ENCODE measurements at regions not wholly inside any gene's neighbourhood (a gene's known extent, or its start where the extent isn't known, plus 50 kb on each side); places are given as distances from the start of the nearest gene placed in this dataset.

DNA sequence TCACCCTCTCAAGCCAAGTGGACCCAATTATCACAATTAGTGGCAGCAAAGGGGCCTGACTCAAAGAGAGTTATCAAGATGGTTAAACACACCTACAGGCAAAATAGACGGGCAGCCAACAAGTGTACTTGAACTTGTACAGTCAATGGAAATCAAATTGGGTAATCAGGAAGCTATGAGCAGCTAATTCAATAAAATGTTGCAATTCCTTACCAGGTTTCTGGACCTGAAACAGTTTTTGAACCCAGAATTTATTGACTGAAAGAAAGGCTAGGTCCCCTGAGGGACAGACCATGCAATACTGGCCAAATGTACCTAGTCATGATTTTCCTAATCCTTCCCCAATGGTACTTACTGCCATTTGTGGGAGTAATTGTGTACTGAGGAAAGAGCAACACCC lies 679.8 kb downstream of the EPM2A start:
- TF ChIP-seq, protein P1, sequence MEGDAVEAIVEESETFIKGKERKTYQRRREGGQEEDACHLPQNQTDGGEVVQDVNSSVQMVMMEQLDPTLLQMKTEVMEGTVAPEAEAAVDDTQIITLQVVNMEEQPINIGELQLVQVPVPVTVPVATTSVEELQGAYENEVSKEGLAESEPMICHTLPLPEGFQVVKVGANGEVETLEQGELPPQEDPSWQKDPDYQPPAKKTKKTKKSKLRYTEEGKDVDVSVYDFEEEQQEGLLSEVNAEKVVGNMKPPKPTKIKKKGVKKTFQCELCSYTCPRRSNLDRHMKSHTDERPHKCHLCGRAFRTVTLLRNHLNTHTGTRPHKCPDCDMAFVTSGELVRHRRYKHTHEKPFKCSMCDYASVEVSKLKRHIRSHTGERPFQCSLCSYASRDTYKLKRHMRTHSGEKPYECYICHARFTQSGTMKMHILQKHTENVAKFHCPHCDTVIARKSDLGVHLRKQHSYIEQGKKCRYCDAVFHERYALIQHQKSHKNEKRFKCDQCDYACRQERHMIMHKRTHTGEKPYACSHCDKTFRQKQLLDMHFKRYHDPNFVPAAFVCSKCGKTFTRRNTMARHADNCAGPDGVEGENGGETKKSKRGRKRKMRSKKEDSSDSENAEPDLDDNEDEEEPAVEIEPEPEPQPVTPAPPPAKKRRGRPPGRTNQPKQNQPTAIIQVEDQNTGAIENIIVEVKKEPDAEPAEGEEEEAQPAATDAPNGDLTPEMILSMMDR (IDR thresholded peaks at IDR 0.05; ENCODE audit: partially characterized antibody, unreplicated experiment) = no peak
- Mint-ChIP-seq H3K4me3 (ENCODE audit: unreplicated experiment) (no peak overlapping the region), H3K4me1 (ENCODE audit: low read depth, unreplicated experiment) (no peaks in the 10 kb centered on the region)

DNA sequence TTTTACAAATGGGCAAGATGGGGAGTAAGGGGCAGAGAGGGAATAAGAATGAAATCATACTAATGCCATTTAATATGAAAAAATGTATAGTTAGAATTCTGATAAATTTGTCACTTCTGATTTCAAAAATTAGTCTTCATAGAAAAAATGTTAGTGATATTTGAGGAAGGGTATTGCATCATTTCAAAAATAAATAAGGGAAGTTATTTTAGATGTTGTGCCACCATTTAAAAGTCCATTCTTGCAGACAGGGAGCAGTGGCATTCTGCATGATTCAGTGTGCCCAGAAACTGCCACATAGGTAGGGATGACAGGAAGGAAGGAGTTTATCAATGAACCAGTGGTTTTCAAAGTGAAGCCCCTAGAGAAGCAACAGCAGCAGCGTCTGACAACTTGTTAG lies 674.6 kb downstream of the EPM2A start:
- H3K27me3 Mint-ChIP-seq (ENCODE audit: unreplicated experiment) = no peaks in the 10 kb centered on the region
- DNase-seq = no peak
- H3K4me1 Mint-ChIP-seq (ENCODE audit: low read depth, unreplicated experiment) = no peaks in the 10 kb centered on the region
- no peaks in the 10 kb centered on the region for H3K36me3 Mint-ChIP-seq (ENCODE audit: unreplicated experiment)
- H3K9me3 Mint-ChIP-seq (ENCODE audit: unreplicated experiment) = no peaks in the 10 kb centered on the region
- no peak overlapping the region for H3K27ac Mint-ChIP-seq (ENCODE audit: unreplicated experiment)
- TF ChIP-seq, protein P1 (IDR thresholded peaks at IDR 0.05; ENCODE audit: partially characterized antibody, unreplicated experiment) = no peak
- no peak overlapping the region for H3K4me3 Mint-ChIP-seq (ENCODE audit: unreplicated experiment)

More for the DNA sequence above, 679.8 kb downstream of the EPM2A start:
- DNase-seq = no peak
- Mint-ChIP-seq H3K27ac (ENCODE audit: unreplicated experiment) (no peak overlapping the region), H3K36me3 (ENCODE audit: unreplicated experiment) (no peaks in the 10 kb centered on the region), H3K27me3 (ENCODE audit: unreplicated experiment) (peaks cover 1% of the 10 kb centered on the region), H3K9me3 (ENCODE audit: unreplicated experiment) (no peaks in the 10 kb centered on the region)

DNA sequence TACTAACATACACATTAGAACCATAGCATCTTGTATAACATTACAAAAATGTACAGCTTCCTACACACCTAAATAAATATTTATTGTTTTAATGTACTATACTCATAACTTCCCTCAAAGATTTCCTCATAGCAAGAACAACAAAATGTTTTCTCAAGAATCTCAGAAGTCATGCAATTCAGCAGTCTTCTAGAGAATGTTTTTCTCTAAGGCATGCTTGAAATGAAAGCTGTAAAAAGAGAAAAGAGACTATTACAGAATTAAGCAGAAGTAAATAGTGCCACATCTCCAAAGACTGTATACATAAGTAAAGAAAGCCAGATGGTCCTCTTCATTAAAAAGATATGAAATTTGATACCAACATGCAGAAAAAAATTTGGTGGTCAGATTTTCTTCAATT lies 672.2 kb downstream of the EPM2A start:
- no peaks in the 10 kb centered on the region for H3K4me1 Mint-ChIP-seq (ENCODE audit: low read depth, unreplicated experiment)
- H3K36me3 Mint-ChIP-seq (ENCODE audit: unreplicated experiment) = no peaks in the 10 kb centered on the region
- no peak overlapping the region for H3K27ac Mint-ChIP-seq (ENCODE audit: unreplicated experiment)
- TF ChIP-seq, protein P1 (IDR thresholded peaks at IDR 0.05; ENCODE audit: partially characterized antibody, unreplicated experiment) = no peak
- H3K4me3 Mint-ChIP-seq (ENCODE audit: unreplicated experiment) = no peak overlapping the region
- no peaks in the 10 kb centered on the region for H3K27me3 Mint-ChIP-seq (ENCODE audit: unreplicated experiment)
- no peak for DNase-seq
- H3K9me3 Mint-ChIP-seq (ENCODE audit: unreplicated experiment) = no peaks in the 10 kb centered on the region

GRCh38 chr6:145067430-145067829 lies 667.9 kb downstream of the EPM2A start:
- DNase-seq = no peak
- H3K4me3 Mint-ChIP-seq (ENCODE audit: unreplicated experiment) = no peak overlapping the region
- TF ChIP-seq, protein P1 (IDR thresholded peaks at IDR 0.05; ENCODE audit: partially characterized antibody, unreplicated experiment) = no peak
- H3K4me1 Mint-ChIP-seq (ENCODE audit: low read depth, unreplicated experiment) = no peaks in the 10 kb centered on the region
- H3K27me3 Mint-ChIP-seq (ENCODE audit: unreplicated experiment) = no peaks in the 10 kb centered on the region
- no peaks in the 10 kb centered on the region for H3K36me3 Mint-ChIP-seq (ENCODE audit: unreplicated experiment)
- H3K27ac Mint-ChIP-seq (ENCODE audit: unreplicated experiment) = no peak overlapping the region
- no peaks in the 10 kb centered on the region for H3K9me3 Mint-ChIP-seq (ENCODE audit: unreplicated experiment)

GRCh38 chr6:145068577-145068976 lies 666.7 kb downstream of the EPM2A start:
- H3K4me1 Mint-ChIP-seq (ENCODE audit: low read depth, unreplicated experiment) = no peaks in the 10 kb centered on the region
- no peak for DNase-seq
- TF ChIP-seq, protein P1 (IDR thresholded peaks at IDR 0.05; ENCODE audit: partially characterized antibody, unreplicated experiment) = no peak
- H3K4me3 Mint-ChIP-seq (ENCODE audit: unreplicated experiment) = no peak overlapping the region
- H3K27me3 Mint-ChIP-seq (ENCODE audit: unreplicated experiment) = no peaks in the 10 kb centered on the region
- no peaks in the 10 kb centered on the region for H3K36me3 Mint-ChIP-seq (ENCODE audit: unreplicated experiment)
- no peak overlapping the region for H3K27ac Mint-ChIP-seq (ENCODE audit: unreplicated experiment)
- H3K9me3 Mint-ChIP-seq (ENCODE audit: unreplicated experiment) = no peaks in the 10 kb centered on the region
